H9 (cell line): ENCODE measurements at regions not wholly inside any gene's neighbourhood (a gene's known extent, or its start where the extent isn't known, plus 50 kb on each side); places are given as distances from the start of the nearest gene placed in this dataset.

ENCODE experiments used
- DNase-seq: peaks from one replicate; pipeline ENCODE4 v3.0.0-alpha.2; 2017
- H2AFZ ChIP-seq: one replicate; pipeline ENCODE4 v1.6.1; 2013; ENCODE audit warnings: mild to moderate bottlenecking, low read length, control low read depth, moderate library complexity
- H2AK5ac ChIP-seq: 2 replicates; pipeline ENCODE4 v1.6.1; 2013; ENCODE audit warnings: low read length, control low read depth, mixed read lengths; ENCODE audit not compliant: insufficient read length
- H2BK120ac ChIP-seq: one replicate; pipeline ENCODE4 v1.6.1; 2013; ENCODE audit warnings: low read depth, mild to moderate bottlenecking, low read length, control low read depth, inconsistent platforms; ENCODE audit not compliant: poor library complexity, severe bottlenecking
- H2BK12ac ChIP-seq: 2 replicates; pipeline ENCODE4 v1.6.1; 2013; ENCODE audit warnings: low read length, control low read depth, mixed read lengths, low read depth; ENCODE audit not compliant: insufficient read length
- H2BK15ac ChIP-seq: 2 replicates; pipeline ENCODE4 v1.6.1; 2013; ENCODE audit warnings: low read depth, low read length, control low read depth
- H2BK20ac ChIP-seq: one replicate; pipeline ENCODE4 v1.6.1; 2013; ENCODE audit warnings: low read depth, mild to moderate bottlenecking, low read length, control low read depth, inconsistent platforms; ENCODE audit not compliant: poor library complexity, severe bottlenecking
- H2BK5ac ChIP-seq: 2 replicates; pipeline ENCODE4 v1.6.1; 2013; ENCODE audit warnings: low read length, control low read depth, mixed read lengths; ENCODE audit not compliant: insufficient read length
- H3K14ac ChIP-seq: 2 replicates; pipeline ENCODE4 v1.6.1; 2013; ENCODE audit warnings: low read length, control low read depth; ENCODE audit not compliant: insufficient read depth
- H3K18ac ChIP-seq: 2 replicates; pipeline ENCODE4 v1.6.1; 2013; ENCODE audit warnings: low read depth, mild to moderate bottlenecking, mixed read lengths, low read length, control low read depth; ENCODE audit not compliant: insufficient read length
- H3K23ac ChIP-seq: 2 replicates; pipeline ENCODE4 v1.6.1; 2013; ENCODE audit warnings: low read length, control low read depth, mixed read lengths, low read depth; ENCODE audit not compliant: insufficient read length
- H3K23me2 ChIP-seq: 2 replicates; pipeline ENCODE4 v1.6.1; 2013; ENCODE audit warnings: low read depth, mild to moderate bottlenecking, mixed read lengths, low read length, control low read depth; ENCODE audit not compliant: insufficient read length, poor library complexity, severe bottlenecking
- H3K27ac ChIP-seq: 2 replicates; pipeline ENCODE4 v1.5.1; 2013; ENCODE audit warnings: low read length, control low read depth, mixed read lengths, low read depth; ENCODE audit not compliant: insufficient read length
- H3K27me3 ChIP-seq: 2 replicates; pipeline ENCODE4 v1.6.1; 2013; ENCODE audit warnings: low read length, control low read depth, inconsistent platforms; ENCODE audit not compliant: insufficient read depth
- H3K4ac ChIP-seq: 2 replicates; pipeline ENCODE4 v1.6.1; 2013; ENCODE audit warnings: low read depth, mild to moderate bottlenecking, control low read depth, inconsistent platforms, low read length, moderate library complexity
- H3K4me1 ChIP-seq: 2 replicates; pipeline ENCODE4 v1.6.1; 2013; ENCODE audit warnings: low read length, control low read depth, inconsistent platforms; ENCODE audit not compliant: insufficient read depth
- H3K4me2 ChIP-seq: 2 replicates; pipeline ENCODE4 v1.6.1; 2013; ENCODE audit warnings: low read length, control low read depth, mixed read lengths; ENCODE audit not compliant: insufficient read length, insufficient read depth
- H3K56ac ChIP-seq: 2 replicates; pipeline ENCODE4 v1.6.1; 2013; ENCODE audit warnings: low read depth, mild to moderate bottlenecking, mixed read lengths, low read length, control low read depth; ENCODE audit not compliant: insufficient read length
- H3K79me1 ChIP-seq: 2 replicates; pipeline ENCODE4 v1.6.1; 2013; ENCODE audit warnings: low read depth, mild to moderate bottlenecking, moderate library complexity, low read length, control low read depth, inconsistent platforms; ENCODE audit not compliant: insufficient read depth, poor library complexity, severe bottlenecking
- H3K79me2 ChIP-seq: 2 replicates; pipeline ENCODE4 v1.6.1; 2013; ENCODE audit warnings: low read length, control low read depth, inconsistent platforms; ENCODE audit not compliant: insufficient read depth
- H3K9ac ChIP-seq: 2 replicates; pipeline ENCODE4 v1.6.1; 2013; ENCODE audit warnings: low read length, control low read depth, mixed read lengths; ENCODE audit not compliant: insufficient read length; ENCODE audit errors: extremely low read depth
- H3K9me3 ChIP-seq: one replicate; pipeline ENCODE4 v1.6.1; 2013; ENCODE audit warnings: low read depth, low read length, inconsistent platforms; ENCODE audit not compliant: control insufficient read depth
- H3T11ph ChIP-seq: one replicate; pipeline ENCODE4 v1.6.1; 2013; ENCODE audit warnings: mild to moderate bottlenecking, low read length, control low read depth, inconsistent platforms
- H4K20me1 ChIP-seq: one replicate; pipeline ENCODE4 v1.6.1; 2013; ENCODE audit not compliant: control insufficient read depth, insufficient read length, insufficient read depth
- H4K5ac ChIP-seq: 2 replicates; pipeline ENCODE4 v1.6.1; 2013; ENCODE audit warnings: low read depth, mild to moderate bottlenecking, mixed read lengths, low read length, control low read depth; ENCODE audit not compliant: insufficient read length
- H4K8ac ChIP-seq: replicated peaks from 2 replicates; pipeline ENCODE4 v1.6.1; 2013; ENCODE audit warnings: low read length, control low read depth, mixed read lengths, low read depth; ENCODE audit not compliant: insufficient read length
- H4K91ac ChIP-seq: 2 replicates; pipeline ENCODE4 v1.6.1; 2013; ENCODE audit warnings: low read depth, mild to moderate bottlenecking, moderate library complexity, mixed read lengths, low read length, control low read depth; ENCODE audit not compliant: insufficient read length
- H3K27ac Mint-ChIP-seq, 3 experiments: 2 replicates in 2 of 3; 3 replicates in 1 of 3; pipeline ENCODE4 v1.8.0; 2020 to 2021; ENCODE audit warnings: mixed read lengths in 3 of 3, mild to moderate bottlenecking in 1 of 3, moderate library complexity in 1 of 3
- H3K27me3 Mint-ChIP-seq: 2 replicates; pipeline ENCODE4 v1.8.0; 2021; ENCODE audit warnings: low read depth, mild to moderate bottlenecking, moderate library complexity, mixed read lengths
- H3K36me3 Mint-ChIP-seq, 3 experiments: 2 replicates in 2 of 3; 3 replicates in 1 of 3; pipeline ENCODE4 v1.8.0; 2020 to 2021; ENCODE audit warnings: low read depth in 3 of 3, mixed read lengths in 3 of 3; ENCODE audit not compliant: insufficient read depth in 1 of 3
- H3K4me1 Mint-ChIP-seq, 2 experiments: 2 replicates each; pipeline ENCODE4 v1.8.0; 2020; ENCODE audit warnings: mixed read lengths in 2 of 2
- H3K4me3 Mint-ChIP-seq, 2 experiments: 2 replicates in 1 of 2; 3 replicates in 1 of 2; pipeline ENCODE4 v1.8.0; 2020 to 2021; ENCODE audit warnings: mild to moderate bottlenecking in 2 of 2, mixed read lengths in 2 of 2, moderate library complexity in 1 of 2
- H3K9me3 Mint-ChIP-seq, 2 experiments: 2 replicates in 1 of 2; 3 replicates in 1 of 2; pipeline ENCODE4 v1.8.0; 2020; ENCODE audit warnings: mild to moderate bottlenecking in 2 of 2, mixed read lengths in 2 of 2, moderate library complexity in 1 of 2
- CTCF ChIP-seq: fragments of 200-600 bp; sonication (generic); conservative IDR thresholded peaks from 3 replicates; pipeline ENCODE4 v1.8.0; 2021; ENCODE audit warnings: antibody characterized with exemption, mild to moderate bottlenecking
- WGBS: extraction: QIAGEN DNeasy Blood & Tissue Kit; methylation state at CpG from one replicate; pipeline ENCODE4 v1.1.7; 2013; ENCODE audit warnings: missing lambda C conversion rate, low lambda C conversion rate, mixed read lengths; ENCODE audit not compliant: insufficient read length; ENCODE audit errors: extremely low coverage; 5-methylcytosine and 5-hydroxymethylcytosine counted together

- no peaks in the 10 kb centered on the region for H4K20me1 ChIP-seq
- H3K27me3 ChIP-seq: no peaks in the 10 kb centered on the region
- H3K18ac ChIP-seq: no peak overlapping the region
- no peak overlapping the region for H3K56ac ChIP-seq
- TF ChIP-seq CTCF: no peak
- peaks cover 3% of the 10 kb centered on the region in 2 experiments; a peak in 4 of 5 replicates for H3K9me3 Mint-ChIP-seq
- H3K36me3 Mint-ChIP-seq: peaks cover 0 to 5% (median 3%) of the 10 kb centered on the region in 3 experiments; a peak in 3 of 7 replicates
- H2BK15ac ChIP-seq: no peak overlapping the region
- no peak overlapping the region for H3K27ac ChIP-seq
- H3K9ac ChIP-seq: no peak overlapping the region
- no peak overlapping the region for H2BK120ac ChIP-seq
- H2BK12ac ChIP-seq: no peak overlapping the region
- H4K91ac ChIP-seq: no peak overlapping the region
- no peaks in the 10 kb centered on the region for H3K79me2 ChIP-seq
- no peak overlapping the region for H3T11ph ChIP-seq
- no peak overlapping the region for H4K5ac ChIP-seq
- no peak overlapping the region for H4K8ac ChIP-seq
- peak overlapping the region in 1 of 3 experiments; percentile 84; a peak in 2 of 7 replicates for H3K27ac Mint-ChIP-seq
- H3K79me1 ChIP-seq: no peaks in the 10 kb centered on the region
- H2AK5ac ChIP-seq: no peak overlapping the region
- no peaks in the 10 kb centered on the region for H3K23me2 ChIP-seq
- no peak overlapping the region for H2BK5ac ChIP-seq
- DNase-seq: no peak
- no peaks in the 10 kb centered on the region for H3K4me1 ChIP-seq
- H3K14ac ChIP-seq: no peak overlapping the region
- H3K9me3 ChIP-seq: no peaks in the 10 kb centered on the region
- H2AFZ ChIP-seq: no peak overlapping the region
- no peak overlapping the region for H3K4ac ChIP-seq
- H3K4me1 Mint-ChIP-seq: peaks cover 22 to 25% of the 10 kb centered on the region in 2 experiments
- H3K23ac ChIP-seq: no peak overlapping the region
- no peak overlapping the region for H3K4me2 ChIP-seq
- no peak overlapping the region for H3K4me3 Mint-ChIP-seq
- WGBS: no CpG with 5 or more reads among the region's 5 CpGs
- H2BK20ac ChIP-seq: no peak overlapping the region
- peaks cover 17% of the 10 kb centered on the region for H3K27me3 Mint-ChIP-seq
Observed at GRCh38 chr4:26050671-26051070, 136.7 kb downstream of the SMIM20 start.
